ENCODE measurements at regions not wholly inside any gene's neighbourhood (a gene's known extent, or its start where the extent isn't known, plus 50 kb on each side); places are given as distances from the start of the nearest gene placed in this dataset.

GRCh38 chr10:130895161-130895560, 416.4 kb downstream of the TCERG1L start:
- 0 out of 4 replicates have a peak, but pooled peaks of 1 of the 2 experiments have one; percentile 11 for TF ChIP-seq CTCF (conservative IDR thresholded peaks at IDR 0.05; ENCODE audit: low read depth in 2 of 2)
- TF ChIP-seq EZH2 (IDR thresholded peaks at IDR 0.05; ENCODE audit: low read depth, unreplicated experiment) = no peak
- no peak for TF ChIP-seq POLR2AphosphoS5 (IDR thresholded peaks at IDR 0.05; ENCODE audit: low read depth)
- TF ChIP-seq REST (IDR thresholded peaks at IDR 0.05; ENCODE audit: unreplicated experiment) = no peak
- no peak for TF ChIP-seq ETS1 (IDR thresholded peaks at IDR 0.05)
- no peak for TF ChIP-seq ZNF114 (CRISPR knock-in tag; IDR thresholded peaks at IDR 0.05)

Data from GM23338 (cell line).